ENCODE measurements at regions not wholly inside any gene's neighbourhood (a gene's known extent, or its start where the extent isn't known, plus 50 kb on each side); places are given as distances from the start of the nearest gene placed in this dataset.

DNA sequence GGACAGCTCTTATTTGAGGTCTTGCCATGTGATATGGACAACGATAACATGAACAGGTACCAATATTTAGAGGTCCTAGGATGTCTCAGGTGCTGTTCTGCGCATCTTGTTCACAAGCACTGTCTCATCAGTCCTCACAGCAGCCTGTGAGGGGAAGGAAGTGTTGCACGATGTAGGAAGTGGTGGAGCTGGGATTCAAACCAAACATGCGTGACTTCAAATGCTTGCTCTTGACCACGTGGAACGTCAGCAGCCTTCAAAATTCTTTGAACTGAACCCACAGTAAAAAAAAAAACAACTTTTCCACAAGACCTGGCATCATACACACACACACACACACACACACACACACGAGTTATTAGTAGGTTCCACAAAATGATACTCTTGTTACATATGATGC is 153.4 kb upstream of the SMAD3 start:
- Mint-ChIP-seq H3K4me3 (no peak overlapping the region), H3K9me3 (peaks cover 8 to 9% of the 10 kb centered on the region in 2 experiments), H3K36me3 (ENCODE audit: insufficient read depth in 1 of 3, low read depth in 3 of 3) (no peaks in the 10 kb centered on the region; a peak in 1 of 7 replicates), H3K27ac (no peak overlapping the region), H3K27me3 (ENCODE audit: low read depth) (peaks cover 14% of the 10 kb centered on the region), H3K4me1 (peaks cover 0 to 13% of the 10 kb centered on the region in 2 experiments; a peak in 2 of 4 replicates)
- H3K27ac ChIP-seq (ENCODE audit: insufficient read length, low read depth, low read length), result no peak overlapping the region
- H3K56ac ChIP-seq (ENCODE audit: insufficient read length, low read depth, low read length), result no peak overlapping the region
- H2BK5ac ChIP-seq (ENCODE audit: insufficient read length, low read length), result no peak overlapping the region
- H2BK20ac ChIP-seq (ENCODE audit: low read depth, low read length, poor library complexity, severe bottlenecking), result no peak overlapping the region
- H4K20me1 ChIP-seq (ENCODE audit: control insufficient read depth, insufficient read depth, insufficient read length), result no peaks in the 10 kb centered on the region
- H4K91ac ChIP-seq (ENCODE audit: insufficient read length, low read depth, low read length), result no peak overlapping the region
- H2AK5ac ChIP-seq (ENCODE audit: insufficient read length, low read length), result no peak overlapping the region
- H2AFZ ChIP-seq (ENCODE audit: low read length), result no peak overlapping the region
- WGBS (ENCODE audit: extremely low coverage, insufficient read length, low lambda C conversion rate), result no CpG with 5 or more reads among the region's 7 CpGs
- H3K23ac ChIP-seq (ENCODE audit: insufficient read length, low read depth, low read length), result no peak overlapping the region
- no peaks in the 10 kb centered on the region for H3K9me3 ChIP-seq (ENCODE audit: control insufficient read depth, low read depth, low read length)
- no peaks in the 10 kb centered on the region for H3K23me2 ChIP-seq (ENCODE audit: insufficient read length, low read depth, low read length, poor library complexity, severe bottlenecking)
- peak; percentile 6 for DNase-seq
- TF ChIP-seq, protein P1, sequence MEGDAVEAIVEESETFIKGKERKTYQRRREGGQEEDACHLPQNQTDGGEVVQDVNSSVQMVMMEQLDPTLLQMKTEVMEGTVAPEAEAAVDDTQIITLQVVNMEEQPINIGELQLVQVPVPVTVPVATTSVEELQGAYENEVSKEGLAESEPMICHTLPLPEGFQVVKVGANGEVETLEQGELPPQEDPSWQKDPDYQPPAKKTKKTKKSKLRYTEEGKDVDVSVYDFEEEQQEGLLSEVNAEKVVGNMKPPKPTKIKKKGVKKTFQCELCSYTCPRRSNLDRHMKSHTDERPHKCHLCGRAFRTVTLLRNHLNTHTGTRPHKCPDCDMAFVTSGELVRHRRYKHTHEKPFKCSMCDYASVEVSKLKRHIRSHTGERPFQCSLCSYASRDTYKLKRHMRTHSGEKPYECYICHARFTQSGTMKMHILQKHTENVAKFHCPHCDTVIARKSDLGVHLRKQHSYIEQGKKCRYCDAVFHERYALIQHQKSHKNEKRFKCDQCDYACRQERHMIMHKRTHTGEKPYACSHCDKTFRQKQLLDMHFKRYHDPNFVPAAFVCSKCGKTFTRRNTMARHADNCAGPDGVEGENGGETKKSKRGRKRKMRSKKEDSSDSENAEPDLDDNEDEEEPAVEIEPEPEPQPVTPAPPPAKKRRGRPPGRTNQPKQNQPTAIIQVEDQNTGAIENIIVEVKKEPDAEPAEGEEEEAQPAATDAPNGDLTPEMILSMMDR (conservative IDR thresholded peaks at IDR 0.05), result no peak
- H3K79me1 ChIP-seq (ENCODE audit: insufficient read depth, low read depth, low read length, poor library complexity, severe bottlenecking), result no peaks in the 10 kb centered on the region
- no peak overlapping the region for H3K18ac ChIP-seq (ENCODE audit: insufficient read length, low read depth, low read length)
- H3K9ac ChIP-seq (ENCODE audit: extremely low read depth, insufficient read length, low read length), result no peak overlapping the region
- H3K14ac ChIP-seq (ENCODE audit: insufficient read depth, low read length), result no peak overlapping the region
- no peak overlapping the region for H3K4me2 ChIP-seq (ENCODE audit: insufficient read depth, insufficient read length, low read length)
- no peaks in the 10 kb centered on the region for H3K4me1 ChIP-seq (ENCODE audit: insufficient read depth, low read length)
- H2BK120ac ChIP-seq (ENCODE audit: low read depth, low read length, poor library complexity, severe bottlenecking), result no peak overlapping the region
- H2BK15ac ChIP-seq (ENCODE audit: low read depth, low read length), result no peak overlapping the region
- no peaks in the 10 kb centered on the region for H3K27me3 ChIP-seq (ENCODE audit: insufficient read depth, low read length)
- H4K5ac ChIP-seq (ENCODE audit: insufficient read length, low read depth, low read length), result no peak overlapping the region
- no peak overlapping the region for H3T11ph ChIP-seq (ENCODE audit: low read length)
- no peak overlapping the region for H2BK12ac ChIP-seq (ENCODE audit: insufficient read length, low read depth, low read length)
- no peaks in the 10 kb centered on the region for H3K79me2 ChIP-seq (ENCODE audit: insufficient read depth, low read length)
- no peak overlapping the region for H4K8ac ChIP-seq (replicated peaks; ENCODE audit: insufficient read length, low read depth, low read length)
- no peak overlapping the region for H3K4ac ChIP-seq (ENCODE audit: low read depth, low read length)

Data from H9 (cell line).